NCI-H82 (cell line): ENCODE measurements at regions not wholly inside any gene's neighbourhood (a gene's known extent, or its start where the extent isn't known, plus 50 kb on each side); places are given as distances from the start of the nearest gene placed in this dataset.
"Not testable (repeated sequence)": the region's sequence is repeated elsewhere in the genome, so short reads cannot be mapped to it uniquely, and the experiment has no call there.

Experiments used
- DNase-seq: peaks from one replicate; lab custom pipeline; 2025; lab: John Stamatoyannopoulos, UW

DNA sequence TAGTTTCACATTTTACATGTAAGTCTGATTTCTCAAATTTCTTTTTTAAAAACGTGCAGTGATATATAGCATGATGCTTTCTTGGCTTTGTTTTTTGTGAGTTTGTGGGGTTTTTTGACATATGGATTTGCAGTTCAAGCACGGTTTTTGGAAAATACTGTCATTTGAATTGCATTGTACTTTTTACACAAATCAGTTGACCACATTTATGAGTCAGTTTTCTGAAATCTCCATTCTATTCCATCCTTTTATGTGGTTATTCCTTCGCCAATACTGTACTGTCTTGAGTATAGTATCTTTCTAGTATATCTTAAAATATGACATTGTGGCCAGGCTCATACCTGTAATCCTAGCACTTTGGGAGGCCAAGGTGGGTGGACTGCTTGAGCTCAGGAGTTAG is 890.0 kb upstream of the CITED2 start:
- no peak for DNase-seq

DNA sequence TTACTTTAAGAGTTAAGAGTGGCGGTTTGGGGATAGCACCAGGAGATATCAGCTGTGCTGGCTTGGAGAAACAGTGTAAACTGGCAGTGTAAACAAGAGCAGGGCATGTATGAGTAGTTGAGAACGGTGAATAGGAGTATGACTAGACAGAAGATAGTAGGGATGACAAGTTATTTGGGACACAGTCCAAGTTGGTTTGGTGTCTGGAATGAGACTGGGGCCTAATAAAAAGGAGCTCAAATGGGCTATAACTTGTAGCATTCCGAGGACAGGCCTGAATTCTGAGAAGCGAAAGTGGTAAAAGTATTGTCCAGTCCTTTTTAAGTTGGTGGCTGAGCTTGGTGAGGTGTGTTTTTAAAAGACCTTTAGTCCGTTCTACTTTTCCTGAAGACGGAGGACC is 883.9 kb upstream of the CITED2 start:
- not testable (repeated sequence) for DNase-seq

DNA sequence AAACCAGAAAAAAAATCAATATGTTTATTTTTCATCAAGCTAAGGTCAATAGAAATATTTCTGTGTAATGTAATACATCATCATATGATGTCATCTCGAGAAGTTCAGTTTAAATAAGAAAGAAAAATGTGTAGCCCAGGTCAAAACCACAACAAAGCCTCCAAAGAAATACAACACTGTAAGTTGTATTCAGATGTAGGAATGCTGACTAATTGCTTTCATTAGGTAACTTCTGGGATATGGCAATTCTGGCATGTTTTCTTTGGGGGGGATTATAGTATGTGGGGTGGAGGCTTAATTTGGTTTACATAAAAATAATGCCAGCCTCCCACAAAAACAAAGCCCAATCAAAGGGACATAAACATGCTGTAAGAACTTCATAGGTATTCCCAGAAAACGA is 881.8 kb upstream of the CITED2 start:
- no peak for DNase-seq

DNA sequence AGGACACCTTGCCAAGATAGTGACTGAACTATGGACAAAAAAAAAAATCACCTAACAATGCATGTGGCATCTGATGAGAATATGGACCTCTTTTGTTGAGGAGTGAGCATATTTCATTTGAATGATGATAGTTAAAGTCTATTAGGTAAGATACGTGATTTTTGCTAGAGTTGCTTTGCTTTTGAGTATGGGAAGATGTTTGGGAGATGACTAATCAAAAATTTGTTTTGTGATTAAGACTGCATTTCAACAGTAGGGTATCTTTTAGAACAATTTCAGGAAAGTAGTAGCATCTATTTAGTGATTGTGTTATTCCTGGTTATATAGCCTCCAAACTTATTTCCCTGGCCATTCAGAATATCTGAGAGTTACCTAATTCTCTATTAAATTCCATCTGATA is 878.6 kb upstream of the CITED2 start:
- no peak for DNase-seq

DNA sequence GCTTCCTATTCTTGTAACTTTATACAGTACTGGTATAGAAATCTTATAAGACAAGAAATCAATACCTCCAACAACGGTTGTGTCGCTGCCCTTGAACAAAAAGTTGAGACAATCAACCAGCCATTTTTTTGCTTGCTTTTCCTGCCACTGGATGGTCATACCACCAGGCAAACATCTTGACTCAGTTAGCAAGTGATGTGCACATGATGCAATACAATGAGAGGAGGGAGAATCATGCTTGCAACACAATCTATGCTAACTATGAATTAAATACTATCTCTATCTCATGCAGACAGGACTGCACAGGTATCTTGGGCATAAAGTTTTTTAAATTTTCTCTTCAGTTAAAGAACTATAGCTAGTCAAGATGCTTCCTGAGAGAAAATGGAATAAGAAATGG is 877.7 kb upstream of the CITED2 start:
- no peak for DNase-seq

DNA sequence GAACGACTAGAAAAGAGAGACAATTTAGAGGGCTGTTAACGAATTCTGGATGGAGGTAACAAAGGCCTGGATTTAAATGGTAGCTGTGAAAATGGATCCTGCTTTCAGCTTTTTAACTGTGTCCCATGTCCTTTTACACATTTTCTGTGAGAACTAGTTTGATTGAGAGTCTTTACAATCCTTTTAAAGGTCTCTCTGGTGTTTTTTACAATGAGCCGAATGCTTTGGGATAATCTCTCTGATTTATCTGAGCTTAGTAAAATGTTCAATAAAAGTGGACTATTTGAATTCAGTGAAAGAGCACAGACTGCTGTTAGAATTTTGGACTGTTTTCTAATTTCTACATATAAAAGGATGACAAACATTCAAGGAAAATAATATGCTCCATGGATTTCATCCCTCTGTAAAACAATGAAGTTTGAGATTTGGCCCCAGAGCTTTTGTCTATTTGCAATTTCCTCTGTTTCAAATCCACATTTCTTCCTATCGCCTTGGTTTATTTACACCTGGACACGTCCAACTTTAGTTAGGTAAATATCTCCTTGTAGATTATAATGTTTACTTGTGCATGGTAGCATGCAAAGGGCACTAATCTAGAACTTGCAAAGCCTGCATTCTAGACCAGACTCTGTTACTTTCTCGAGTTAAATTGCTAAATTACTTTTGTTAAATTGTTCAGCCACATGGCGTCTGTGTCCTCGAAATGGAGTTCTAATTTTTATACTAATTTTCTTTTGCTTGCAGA is 871.0 kb upstream of the CITED2 start:
- DNase-seq, result no peak

DNA sequence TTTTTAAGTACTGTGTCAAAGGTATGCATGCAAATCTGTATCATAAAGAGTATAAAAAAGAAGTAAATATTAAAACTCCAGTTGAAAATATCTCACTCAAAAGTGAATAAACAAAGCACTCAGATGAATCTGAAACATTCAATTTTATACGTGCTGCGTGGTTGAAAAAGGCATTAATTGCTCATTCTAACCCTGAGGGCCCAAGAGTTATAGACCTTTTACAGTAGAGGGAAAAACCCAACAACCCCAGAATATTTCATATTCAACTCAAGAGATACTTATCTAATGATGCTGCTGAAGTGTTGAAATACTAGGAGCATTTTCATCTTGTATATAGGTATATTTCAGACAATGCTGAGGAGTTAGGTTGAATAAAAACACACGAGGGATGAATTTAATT is 862.8 kb upstream of the CITED2 start:
- DNase-seq, result no peak

DNA sequence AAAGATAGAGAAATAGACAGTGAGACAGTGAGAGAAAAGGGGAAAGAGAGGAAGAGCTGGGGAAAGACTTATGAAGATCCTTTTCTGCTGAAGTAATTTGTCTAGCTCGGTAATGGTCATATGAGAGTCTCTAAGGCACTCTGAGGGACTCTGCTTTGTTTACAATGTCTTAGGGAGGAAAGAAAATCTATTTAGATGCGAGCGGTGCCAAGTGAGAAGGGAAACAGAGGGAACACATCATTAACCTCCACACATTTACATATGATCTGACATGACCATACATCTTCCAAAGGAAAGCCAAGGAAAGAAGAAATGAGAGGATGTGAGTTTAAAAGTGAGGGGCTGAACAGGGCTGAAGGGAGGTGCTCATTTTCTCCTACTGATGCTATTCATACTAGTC is 862.3 kb upstream of the CITED2 start:
- no peak for DNase-seq

DNA sequence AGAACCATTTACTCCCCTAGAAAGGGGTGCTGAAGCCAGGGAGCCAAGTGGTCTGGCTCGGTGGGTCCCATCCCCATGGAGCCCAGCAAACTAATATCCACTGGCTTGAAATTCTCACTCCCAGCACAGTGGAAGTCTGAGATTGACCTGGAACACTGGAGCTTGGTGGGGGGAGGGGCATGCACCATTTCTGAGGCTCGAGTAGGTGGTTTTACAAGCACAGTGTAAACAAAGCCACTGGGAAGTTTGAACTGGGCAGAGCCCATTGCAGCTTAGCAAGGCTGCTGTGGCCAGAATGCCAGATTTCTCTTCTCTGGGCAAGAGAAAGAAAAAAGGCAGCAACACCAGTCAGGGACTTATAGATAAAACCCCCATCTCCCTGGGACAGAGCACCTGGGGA is 855.8 kb upstream of the CITED2 start:
- no peak for DNase-seq

DNA sequence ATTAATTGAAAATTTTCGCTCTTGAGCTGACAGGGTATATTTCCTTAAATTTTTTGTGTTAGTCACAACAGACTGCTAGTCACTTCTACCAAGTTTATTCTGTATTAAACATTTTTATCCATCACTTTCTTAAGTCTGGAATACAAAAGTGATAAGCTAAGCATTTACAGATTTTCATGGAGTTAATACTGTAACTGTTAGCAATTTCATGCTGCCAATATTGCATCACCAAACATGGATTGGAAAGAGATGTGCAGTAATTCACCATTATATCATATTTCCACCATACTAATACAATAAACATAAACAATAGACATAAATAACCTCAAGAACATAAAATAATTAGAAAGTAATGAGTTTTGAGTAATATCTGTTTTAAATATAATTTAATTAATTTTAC is 854.0 kb upstream of the CITED2 start:
- DNase-seq, result no peak

DNA sequence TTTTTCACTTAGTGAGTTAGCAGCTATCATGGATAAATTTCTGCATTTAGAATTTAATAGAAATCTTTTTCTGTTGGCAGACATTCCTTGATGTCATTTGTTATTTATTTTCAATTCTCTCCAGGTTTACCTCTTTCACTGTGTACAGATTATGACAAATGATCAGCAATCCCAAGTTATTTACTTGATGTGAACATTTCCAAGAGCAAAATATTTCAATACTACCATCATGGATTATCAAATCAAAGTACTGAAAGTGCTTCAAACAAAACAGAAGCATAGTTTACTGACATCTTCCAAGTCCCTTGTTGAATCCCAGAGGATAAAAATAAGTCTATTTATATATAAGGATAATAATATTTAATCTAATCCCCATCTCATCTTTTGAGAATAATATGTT is 852.2 kb upstream of the CITED2 start:
- DNase-seq, result no peak

DNA sequence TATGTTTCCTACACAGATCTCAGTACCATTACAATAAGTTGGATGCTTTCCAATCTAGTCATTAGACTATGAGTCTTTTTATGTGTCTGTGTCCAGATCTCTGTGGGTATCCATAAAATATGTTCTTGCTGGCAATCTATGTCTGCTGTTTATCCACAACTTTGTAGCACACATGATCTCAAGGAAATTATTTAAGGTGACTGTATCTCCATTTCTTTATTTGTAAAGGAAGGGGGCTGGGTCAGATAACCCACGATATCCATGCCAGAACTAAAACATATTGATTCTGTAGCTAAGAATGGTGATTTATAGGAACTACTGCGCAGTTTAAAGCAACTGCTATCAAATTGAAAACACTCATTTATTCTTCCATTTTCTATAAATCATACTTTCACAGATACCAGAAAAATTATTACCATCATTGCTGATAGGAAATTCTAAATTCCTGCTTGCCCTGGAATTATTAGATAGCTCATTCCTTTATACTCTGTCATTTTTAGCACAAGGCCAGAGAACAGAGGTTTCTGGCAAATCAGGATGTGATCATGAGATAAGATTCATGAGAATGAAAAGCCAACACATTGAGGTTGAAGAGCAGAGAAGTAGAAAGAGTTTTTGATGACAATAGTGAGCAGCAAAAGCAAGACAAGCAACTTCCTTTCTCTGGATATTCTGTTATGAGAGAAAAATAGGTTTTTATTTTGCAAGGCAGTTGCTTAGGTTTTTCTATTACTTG is 851.4 kb upstream of the CITED2 start:
- no peak for DNase-seq

DNA sequence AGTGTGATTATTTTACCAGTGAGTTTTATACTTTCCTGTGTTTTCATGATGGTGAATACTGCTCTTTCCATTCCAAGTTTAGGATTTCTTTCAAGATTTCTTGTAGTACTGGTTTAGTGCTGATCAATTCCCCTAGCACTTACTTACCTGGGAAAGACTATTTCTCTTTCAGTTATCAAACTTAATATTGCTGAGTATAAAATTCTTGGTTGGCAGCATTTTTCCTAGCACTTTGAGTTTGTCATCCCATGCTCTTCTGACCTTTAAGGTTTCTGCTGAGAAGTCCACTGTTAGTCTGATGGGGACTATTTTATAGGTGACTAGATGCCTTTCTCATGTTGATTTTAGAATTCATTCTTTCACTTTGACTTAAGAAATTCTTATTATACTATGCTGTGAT is 842.8 kb upstream of the CITED2 start:
- DNase-seq, result no peak

DNA sequence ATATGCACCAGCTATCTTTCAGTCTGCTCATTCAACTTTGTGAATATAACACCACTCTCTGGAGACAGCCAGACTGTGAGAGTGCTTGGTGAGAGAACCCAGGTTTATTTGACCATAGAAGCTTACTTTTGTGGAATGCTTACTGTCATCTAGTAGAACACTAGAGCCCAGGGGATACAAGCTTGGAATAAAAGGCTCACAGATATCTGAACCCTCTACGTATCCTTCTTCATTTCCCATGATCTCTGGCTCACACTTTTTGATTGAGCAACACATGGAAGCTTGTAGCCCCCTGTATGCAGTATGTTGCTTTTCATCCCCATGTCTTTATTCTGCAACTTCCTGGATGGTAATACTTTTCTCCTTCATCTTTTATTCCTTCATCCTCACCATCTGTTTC is 835.3 kb upstream of the CITED2 start:
- no peak for DNase-seq

DNA sequence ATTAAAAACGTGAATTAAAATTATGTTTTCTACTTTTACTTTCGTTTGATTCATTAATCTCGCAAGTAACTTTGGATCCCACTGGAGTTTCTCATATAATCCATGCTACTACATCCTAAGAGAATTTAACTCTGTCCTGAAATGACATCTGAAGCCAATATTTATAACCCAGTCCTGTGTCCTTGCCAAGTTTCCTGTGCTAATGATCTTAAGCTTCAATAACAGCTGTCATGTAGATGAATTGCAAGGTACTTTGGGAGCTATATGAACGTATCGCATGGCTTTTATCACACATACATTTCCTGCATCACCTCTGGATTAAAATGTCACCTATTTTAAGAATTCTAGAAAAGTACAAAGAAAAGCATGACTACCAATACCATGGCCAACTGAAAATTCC is 833.8 kb upstream of the CITED2 start:
- DNase-seq, result peak; percentile 92

DNA sequence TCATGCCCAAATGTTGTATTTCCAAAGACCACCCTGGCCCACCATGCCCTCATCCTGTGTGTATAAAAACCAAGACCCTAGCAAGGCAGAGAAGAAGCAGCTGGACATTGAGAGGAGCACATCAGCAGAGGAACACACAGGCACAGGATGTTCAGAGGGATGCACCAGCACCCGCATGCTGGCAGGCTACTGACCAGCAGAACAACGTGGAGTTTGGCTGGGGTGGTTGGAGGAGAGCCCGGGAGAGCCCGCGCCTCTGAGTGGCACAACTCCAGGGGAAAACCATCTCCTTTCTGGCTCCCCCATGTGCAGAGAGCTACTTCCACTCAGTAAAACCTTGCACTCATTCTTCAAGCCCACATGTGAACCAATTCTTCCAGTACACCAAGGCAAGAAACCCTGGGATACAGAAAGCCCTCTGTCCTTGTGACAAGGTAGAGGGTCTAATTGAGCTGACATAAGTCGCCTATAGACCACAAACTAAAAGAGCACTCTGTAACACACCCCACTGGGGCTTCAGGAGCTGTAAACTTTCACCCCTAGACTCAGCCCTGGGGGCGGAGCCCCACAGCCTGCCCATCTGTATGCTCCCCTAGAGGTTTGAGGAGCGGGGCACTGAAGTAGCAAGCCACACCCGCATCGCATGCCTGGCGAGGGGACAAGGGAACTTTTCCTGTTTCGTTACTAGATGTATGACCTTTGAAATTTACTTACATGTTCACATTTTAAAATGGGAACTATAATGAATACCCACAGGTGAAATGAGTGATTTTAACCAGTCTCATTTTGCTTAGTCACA is 831.5 kb upstream of the CITED2 start:
- DNase-seq, result no peak

DNA sequence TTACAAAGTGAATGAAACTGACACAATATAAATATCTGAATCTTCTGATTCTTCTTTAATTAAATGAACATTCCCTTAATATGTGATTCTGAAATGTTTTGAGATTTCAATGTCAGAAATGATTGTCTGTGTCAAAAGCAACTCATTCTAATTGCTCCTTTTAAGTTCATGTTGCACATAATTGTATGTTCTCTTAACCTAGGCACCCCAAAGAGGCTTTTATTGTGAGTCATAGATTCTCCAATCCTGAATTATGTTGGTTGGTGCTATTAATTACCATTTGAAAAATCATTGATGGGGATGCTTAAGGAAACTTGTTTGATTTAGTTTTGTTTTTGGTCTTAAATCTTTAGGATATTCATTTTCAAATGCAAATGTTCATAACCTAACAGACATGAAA is 829.7 kb upstream of the CITED2 start:
- DNase-seq, result no peak

DNA sequence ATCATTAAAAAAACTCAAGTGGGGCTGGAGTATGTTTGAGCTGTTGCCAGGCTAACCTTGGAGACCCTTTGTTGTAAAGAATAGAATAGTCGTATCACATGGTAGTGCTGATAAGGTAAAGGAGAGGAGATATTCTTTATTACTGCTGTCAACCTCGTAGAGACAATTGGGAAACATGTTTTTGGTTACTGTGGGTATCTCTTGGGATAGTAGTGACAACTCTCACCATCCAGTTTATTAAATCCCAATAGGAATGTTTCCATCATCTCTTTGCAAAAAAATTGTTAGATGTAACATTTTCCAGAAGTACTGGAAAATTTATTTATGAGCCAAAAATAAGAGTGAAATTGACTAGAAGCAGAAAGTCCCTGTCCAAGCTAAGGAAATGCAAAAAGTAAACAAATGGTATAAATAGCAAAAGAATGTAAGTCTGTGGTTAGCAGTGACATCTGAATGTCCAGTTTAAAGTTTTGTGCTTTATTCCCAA is 829.3 kb upstream of the CITED2 start:
- DNase-seq, result no peak

DNA sequence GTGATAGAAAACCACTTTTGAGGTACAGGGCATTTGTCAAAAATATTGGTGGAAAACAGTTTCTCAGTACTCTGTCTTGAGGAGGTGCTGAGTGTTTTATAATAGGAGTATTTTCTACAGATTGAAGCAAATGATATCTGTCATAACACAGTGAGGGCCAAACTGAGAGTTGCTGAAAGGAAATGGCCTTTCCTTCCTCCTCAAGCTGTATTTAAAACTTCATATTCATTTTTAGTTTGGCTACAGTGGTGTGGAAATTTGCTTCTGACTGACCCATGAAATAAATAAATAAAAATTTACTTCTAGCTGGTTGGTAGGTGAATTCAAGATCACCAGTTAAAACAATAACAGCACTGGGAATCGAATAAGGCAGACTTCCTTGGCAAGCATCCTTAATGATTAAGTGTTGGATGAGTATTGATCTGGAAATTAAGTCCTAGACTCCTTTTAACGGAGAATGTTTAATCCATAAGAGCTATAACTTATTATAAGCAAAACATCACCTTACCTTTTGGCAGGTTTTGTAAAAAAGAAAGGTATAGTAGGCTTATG is 828.6 kb upstream of the CITED2 start:
- no peak for DNase-seq

DNA sequence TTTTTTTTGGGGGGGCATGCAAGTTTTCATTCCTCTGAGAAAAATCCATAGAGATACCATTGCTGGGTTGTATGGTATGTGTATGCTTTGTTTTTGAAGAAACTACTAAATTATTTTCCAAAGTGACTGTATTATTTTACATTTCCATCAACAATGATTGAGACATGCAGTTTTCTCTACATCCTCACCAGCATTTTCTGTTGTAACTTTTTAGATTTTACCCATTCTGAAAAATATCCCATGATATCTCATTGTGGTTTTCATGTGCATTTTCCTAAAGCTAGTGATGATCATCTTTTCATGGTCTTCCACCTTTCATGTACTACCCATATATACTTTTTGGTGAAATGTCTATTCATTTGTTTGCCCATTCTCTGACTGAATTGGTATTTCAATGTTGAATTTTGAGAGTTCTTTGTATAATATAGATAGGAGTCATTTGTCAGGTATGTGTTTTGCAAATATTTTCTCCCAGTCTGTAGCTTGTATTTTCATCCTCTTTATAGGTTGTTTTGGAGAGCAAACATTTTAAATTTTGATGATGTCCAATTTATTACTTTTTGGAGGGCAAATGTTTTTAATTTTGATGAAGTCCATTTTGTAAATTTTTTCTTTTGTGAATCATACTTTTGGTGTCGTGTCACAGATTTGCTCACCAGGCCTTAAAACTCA is 827.5 kb upstream of the CITED2 start:
- DNase-seq, result no peak

DNA sequence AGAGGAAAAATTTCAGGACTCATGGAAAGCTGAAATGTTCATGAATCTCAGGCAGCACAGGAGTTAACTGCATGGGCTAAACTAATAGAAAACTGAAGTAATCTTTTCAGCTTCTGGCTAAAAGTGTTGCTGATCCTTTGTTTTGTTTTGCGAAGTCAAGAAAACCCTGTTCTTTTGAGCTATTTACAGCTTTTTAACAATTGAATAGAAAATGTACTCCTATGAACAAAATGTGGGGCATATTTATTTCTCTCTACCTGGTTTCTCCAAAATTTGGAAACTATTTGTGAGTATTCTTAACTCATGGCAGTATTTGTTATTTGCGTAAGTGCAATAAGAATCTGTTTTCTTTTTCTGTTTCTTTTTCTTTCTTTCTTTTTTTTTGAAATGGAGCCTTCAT is 818.8 kb upstream of the CITED2 start:
- no peak for DNase-seq

DNA sequence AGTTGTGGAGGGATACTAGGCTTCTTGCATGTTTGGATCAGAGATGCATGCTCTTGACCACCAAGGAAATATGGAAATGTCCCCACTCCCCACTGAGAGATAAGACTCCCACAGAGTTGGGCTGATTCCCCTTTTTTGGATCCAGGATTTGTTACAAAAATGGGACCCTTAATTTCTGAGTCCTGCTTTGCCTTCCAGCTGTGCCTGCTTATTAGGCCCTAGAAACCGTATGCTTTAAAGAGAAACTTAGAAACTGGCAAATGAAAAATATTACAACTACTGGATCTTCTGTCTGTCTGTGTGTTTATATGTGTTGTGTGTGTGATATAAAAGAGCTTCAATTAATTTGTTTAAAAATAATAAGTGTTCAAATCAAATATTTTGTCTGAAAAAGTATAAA is 817.6 kb upstream of the CITED2 start:
- no peak for DNase-seq
